RCC 7860 (cell line): ENCODE measurements at regions not wholly inside any gene's neighbourhood (a gene's known extent, or its start where the extent isn't known, plus 50 kb on each side); places are given as distances from the start of the nearest gene placed in this dataset.

ENCODE experiments used
- DNase-seq: peaks from one replicate; pipeline ENCODE4 v3.0.0-alpha.2; 2015; ENCODE audit warnings: low spot score
- FAIRE-seq: peaks from 2 replicates; lab custom pipeline; 2012; peaks lifted over from hg19 to GRCh38; lab: Jason Lieb, UNC

GRCh38 chr1:187862506-187862905 is 1033.8 kb downstream of the PLA2G4A start:
- DNase-seq = no peak
- no peak for FAIRE-seq

GRCh38 chr1:187870552-187870951 is 1041.8 kb downstream of the PLA2G4A start:
- no peak for DNase-seq
- FAIRE-seq = no peak

- no peak for DNase-seq
- FAIRE-seq = no peak
Measured at GRCh38 chr1:187871177-187871845, 1042.6 kb downstream of the PLA2G4A start.

GRCh38 chr1:187872550-187872949 is 1043.8 kb downstream of the PLA2G4A start:
- no peak for FAIRE-seq

GRCh38 chr1:187873126-187873525 is 1044.4 kb downstream of the PLA2G4A start:
- DNase-seq = no peak
- no peak for FAIRE-seq

More at GRCh38 chr1:187872550-187872949, 1043.8 kb downstream of the PLA2G4A start:
- no peak for DNase-seq

GRCh38 chr1:187876775-187877174 is 1048.0 kb downstream of the PLA2G4A start:
- FAIRE-seq (no peak), DNase-seq (no peak)

GRCh38 chr1:187877220-187877619 is 1048.5 kb downstream of the PLA2G4A start:
- no peak for FAIRE-seq

GRCh38 chr1:187878883-187879282 is 1050.1 kb downstream of the PLA2G4A start:
- FAIRE-seq (no peak), DNase-seq (no peak)

More at GRCh38 chr1:187877220-187877619, 1048.5 kb downstream of the PLA2G4A start:
- no peak for DNase-seq

GRCh38 chr1:187883356-187883755 is 1054.6 kb downstream of the PLA2G4A start:
- no peak for FAIRE-seq

GRCh38 chr1:187891993-187892682 is 1063.4 kb downstream of the PLA2G4A start:
- FAIRE-seq (no peak), DNase-seq (no peak)

More at GRCh38 chr1:187883356-187883755, 1054.6 kb downstream of the PLA2G4A start:
- DNase-seq = no peak

- DNase-seq (no peak), FAIRE-seq (no peak)
Measured at GRCh38 chr1:187892683-187893039, 1063.9 kb downstream of the PLA2G4A start.

- FAIRE-seq (no peak), DNase-seq (no peak)
Measured at GRCh38 chr1:187893471-187893870, 1064.7 kb downstream of the PLA2G4A start.

GRCh38 chr1:187894349-187894748 is 1065.6 kb downstream of the PLA2G4A start:
- no peak for DNase-seq
- FAIRE-seq = no peak

- no peak for FAIRE-seq
- no peak for DNase-seq
Measured at GRCh38 chr1:187903223-187903622, 1074.5 kb downstream of the PLA2G4A start.

GRCh38 chr1:187909382-187909781 is 1080.6 kb downstream of the PLA2G4A start:
- no peak for FAIRE-seq
- DNase-seq = no peak

GRCh38 chr1:187911820-187912219 is 1083.1 kb downstream of the PLA2G4A start:
- no peak for DNase-seq
- no peak for FAIRE-seq

- FAIRE-seq (no peak), DNase-seq (no peak)
Measured at GRCh38 chr1:187920976-187921375, 1092.2 kb downstream of the PLA2G4A start.

- no peak for DNase-seq
- no peak for FAIRE-seq
Measured at GRCh38 chr1:187921426-187921825, 1092.7 kb downstream of the PLA2G4A start.

GRCh38 chr1:187922255-187922654 is 1093.5 kb downstream of the PLA2G4A start:
- FAIRE-seq = no peak
- DNase-seq = no peak

- FAIRE-seq (no peak), DNase-seq (no peak)
Measured at GRCh38 chr1:187924252-187924651, 1095.5 kb downstream of the PLA2G4A start.

- DNase-seq (no peak), FAIRE-seq (no peak)
Measured at GRCh38 chr1:187928288-187928687, 1099.5 kb downstream of the PLA2G4A start.

GRCh38 chr1:187928696-187929095 is 1099.9 kb downstream of the PLA2G4A start:
- FAIRE-seq (no peak), DNase-seq (no peak)
